Glutamatergic neuron (in vitro differentiated cells): ENCODE measurements at regions not wholly inside any gene's neighbourhood (a gene's known extent, or its start where the extent isn't known, plus 50 kb on each side); places are given as distances from the start of the nearest gene placed in this dataset.

Experiments used
- DNase-seq: peaks from one replicate; pipeline ENCODE4 v3.0.0; 2022
- H3K27ac Mint-ChIP-seq: one replicate; pipeline ENCODE4 v1.8.0; 2020; ENCODE audit warnings: mild to moderate bottlenecking, mixed read lengths, inconsistent platforms; ENCODE audit not compliant: unreplicated experiment
- H3K27me3 Mint-ChIP-seq: one replicate; pipeline ENCODE4 v1.8.0; 2020; ENCODE audit warnings: mild to moderate bottlenecking, moderate library complexity, mixed read lengths, inconsistent platforms; ENCODE audit not compliant: unreplicated experiment
- H3K36me3 Mint-ChIP-seq: one replicate; pipeline ENCODE4 v1.8.0; 2020; ENCODE audit warnings: mild to moderate bottlenecking, mixed read lengths, inconsistent platforms; ENCODE audit not compliant: unreplicated experiment
- H3K4me1 Mint-ChIP-seq: one replicate; pipeline ENCODE4 v1.8.0; 2020; ENCODE audit warnings: mild to moderate bottlenecking, low read depth, mixed read lengths, inconsistent platforms; ENCODE audit not compliant: unreplicated experiment
- H3K4me3 Mint-ChIP-seq: one replicate; pipeline ENCODE4 v1.8.0; 2020; ENCODE audit warnings: mild to moderate bottlenecking, mixed read lengths, inconsistent platforms; ENCODE audit not compliant: unreplicated experiment
- H3K9me3 Mint-ChIP-seq: one replicate; pipeline ENCODE4 v1.8.0; 2020; ENCODE audit warnings: mild to moderate bottlenecking, moderate library complexity, mixed read lengths, inconsistent platforms; ENCODE audit not compliant: unreplicated experiment
- TF ChIP-seq, protein P1 (sequence below): fragments of 200-600 bp; sonication (generic); IDR thresholded peaks from one replicate; pipeline ENCODE4 v1.5.0; 2021; ENCODE audit not compliant: partially characterized antibody, unreplicated experiment

- no peaks in the 10 kb centered on the region for H3K9me3 Mint-ChIP-seq
- TF ChIP-seq, protein P1, sequence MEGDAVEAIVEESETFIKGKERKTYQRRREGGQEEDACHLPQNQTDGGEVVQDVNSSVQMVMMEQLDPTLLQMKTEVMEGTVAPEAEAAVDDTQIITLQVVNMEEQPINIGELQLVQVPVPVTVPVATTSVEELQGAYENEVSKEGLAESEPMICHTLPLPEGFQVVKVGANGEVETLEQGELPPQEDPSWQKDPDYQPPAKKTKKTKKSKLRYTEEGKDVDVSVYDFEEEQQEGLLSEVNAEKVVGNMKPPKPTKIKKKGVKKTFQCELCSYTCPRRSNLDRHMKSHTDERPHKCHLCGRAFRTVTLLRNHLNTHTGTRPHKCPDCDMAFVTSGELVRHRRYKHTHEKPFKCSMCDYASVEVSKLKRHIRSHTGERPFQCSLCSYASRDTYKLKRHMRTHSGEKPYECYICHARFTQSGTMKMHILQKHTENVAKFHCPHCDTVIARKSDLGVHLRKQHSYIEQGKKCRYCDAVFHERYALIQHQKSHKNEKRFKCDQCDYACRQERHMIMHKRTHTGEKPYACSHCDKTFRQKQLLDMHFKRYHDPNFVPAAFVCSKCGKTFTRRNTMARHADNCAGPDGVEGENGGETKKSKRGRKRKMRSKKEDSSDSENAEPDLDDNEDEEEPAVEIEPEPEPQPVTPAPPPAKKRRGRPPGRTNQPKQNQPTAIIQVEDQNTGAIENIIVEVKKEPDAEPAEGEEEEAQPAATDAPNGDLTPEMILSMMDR = no peak
- no peak for DNase-seq
- H3K4me3 Mint-ChIP-seq = no peak overlapping the region
- H3K27me3 Mint-ChIP-seq = no peaks in the 10 kb centered on the region
- peaks cover 12% of the 10 kb centered on the region for H3K4me1 Mint-ChIP-seq
- H3K27ac Mint-ChIP-seq = peak overlapping the region; percentile 28
- no peaks in the 10 kb centered on the region for H3K36me3 Mint-ChIP-seq
Observed at GRCh38 chr13:56015919-56016318, 1124.8 kb upstream of the PRR20A start.

DNA sequence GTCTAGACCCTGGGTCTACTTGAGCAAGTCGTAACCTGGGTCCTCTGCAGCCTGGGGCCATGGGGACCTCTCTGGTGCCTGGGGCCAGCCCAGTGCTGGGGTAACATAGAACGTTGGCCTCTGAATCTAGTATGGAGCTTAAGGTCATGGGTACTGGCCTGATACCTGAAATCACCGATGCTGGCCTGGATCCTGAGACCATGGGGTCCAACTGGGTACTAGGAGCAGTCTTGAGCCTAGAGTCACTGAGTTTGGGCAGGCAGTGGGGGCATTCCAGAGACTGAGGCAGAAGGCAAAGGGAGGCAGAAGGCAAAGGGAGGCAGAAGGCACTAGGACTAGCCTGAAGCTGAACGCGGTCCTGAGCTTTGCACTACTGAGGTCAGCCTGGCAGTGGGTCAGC is 1121.1 kb upstream of the PRR20A start:
- Mint-ChIP-seq H3K27ac (no peak overlapping the region), H3K4me1 (peaks cover 9% of the 10 kb centered on the region), H3K9me3 (no peaks in the 10 kb centered on the region), H3K4me3 (no peak overlapping the region), H3K27me3 (no peaks in the 10 kb centered on the region), H3K36me3 (no peaks in the 10 kb centered on the region)
- DNase-seq = no peak
- TF ChIP-seq, protein P1 = no peak

GRCh38 chr13:56020425-56020824 is 1120.3 kb upstream of the PRR20A start:
- Mint-ChIP-seq H3K36me3 (no peaks in the 10 kb centered on the region), H3K4me3 (no peak overlapping the region), H3K4me1 (peaks cover 9% of the 10 kb centered on the region), H3K9me3 (no peaks in the 10 kb centered on the region), H3K27me3 (no peaks in the 10 kb centered on the region), H3K27ac (no peak overlapping the region)
- DNase-seq = no peak
- TF ChIP-seq, protein P1 = no peak

DNA sequence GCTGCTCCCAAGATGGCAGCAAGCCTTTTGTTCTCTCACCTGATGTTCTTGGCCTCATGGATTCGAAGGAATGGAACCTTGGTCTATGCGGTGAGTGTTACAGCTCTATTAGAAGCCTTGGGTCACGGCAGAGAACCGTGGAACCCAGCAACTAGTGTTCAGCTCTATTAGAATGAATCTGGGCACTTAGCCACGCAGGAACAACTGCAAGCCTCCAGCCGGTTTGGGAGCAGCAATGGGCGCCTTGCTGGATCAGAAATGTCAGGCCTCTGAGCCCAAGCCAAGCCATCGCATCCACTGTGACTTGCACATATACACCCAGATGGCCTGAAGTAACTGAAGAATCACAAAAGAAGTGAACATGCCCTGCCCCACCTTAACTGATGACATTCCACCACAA is 1100.7 kb upstream of the PRR20A start:
- no peak for DNase-seq
- Mint-ChIP-seq H3K4me3 (no peak overlapping the region), H3K9me3 (peaks cover 4% of the 10 kb centered on the region), H3K36me3 (peaks cover 7% of the 10 kb centered on the region), H3K27me3 (no peaks in the 10 kb centered on the region), H3K4me1 (no peaks in the 10 kb centered on the region), H3K27ac (no peak overlapping the region)
- TF ChIP-seq, protein P1 = no peak

GRCh38 chr13:56066321-56066720 is 1074.4 kb upstream of the PRR20A start:
- Mint-ChIP-seq H3K4me1 (no peaks in the 10 kb centered on the region), H3K27me3 (no peaks in the 10 kb centered on the region), H3K27ac (no peak overlapping the region), H3K4me3 (no peak overlapping the region), H3K9me3 (no peaks in the 10 kb centered on the region), H3K36me3 (no peaks in the 10 kb centered on the region)
- TF ChIP-seq, protein P1 = no peak
- DNase-seq = no peak
